ENCODE measurements at regions not wholly inside any gene's neighbourhood (a gene's known extent, or its start where the extent isn't known, plus 50 kb on each side); places are given as distances from the start of the nearest gene placed in this dataset.

DNA sequence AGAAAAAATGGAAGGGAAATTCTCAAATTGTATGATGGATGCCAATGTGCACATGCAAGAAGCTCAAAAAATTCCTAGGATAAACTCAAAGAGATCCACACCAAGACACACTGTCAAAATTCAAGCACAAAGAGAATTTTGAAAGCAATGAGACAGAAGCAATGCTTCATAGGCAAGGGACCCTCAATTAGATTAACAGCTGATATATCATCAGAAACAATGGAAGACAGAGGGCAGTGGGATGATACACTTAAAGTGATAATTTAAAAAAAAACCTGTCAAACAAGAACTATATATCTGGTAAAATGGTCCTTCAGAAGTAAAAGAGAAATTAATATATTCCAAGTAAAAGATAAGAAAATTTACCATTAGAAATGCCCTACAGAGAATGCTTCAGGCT lies 306.3 kb upstream of the PCDH7 start:
- TF ChIP-seq POLR2AphosphoS5 (IDR thresholded peaks at IDR 0.05; ENCODE audit: low read depth, low read length), result no peak
- TF ChIP-seq TAF1 (IDR thresholded peaks at IDR 0.05; ENCODE audit: borderline replicate concordance, insufficient read depth, low read length), result no peak
- TF ChIP-seq SIN3A (IDR thresholded peaks at IDR 0.05; ENCODE audit: borderline replicate concordance, insufficient read depth, low read length), result no peak

Measured in PFSK-1 (cell line).